Peyer's patch (tissue), 4 donors: ENCODE measurements at regions not wholly inside any gene's neighbourhood (a gene's known extent, or its start where the extent isn't known, plus 50 kb on each side); places are given as distances from the start of the nearest gene placed in this dataset.

Source experiments
- POLR2A ChIP-seq, 2 donors: fragments of 450-650 bp; IDR thresholded peaks; one replicate each; pipeline ENCODE4 v1.5.1; 2017; ENCODE audit warnings: antibody characterized with exemption in 2 of 2, mild to moderate bottlenecking in 2 of 2, moderate library complexity in 2 of 2
- TF ChIP-seq, protein P1 (sequence below), 6 experiments: fragments of 450-650 bp in 4 of 6; fragments of 200-600 bp in 2 of 6; sonication (generic) in 1 of 6; IDR thresholded peaks; one replicate each; pipeline ENCODE4 v1.5.1; 2017 to 2019; ENCODE audit warnings: antibody characterized with exemption in 6 of 6, mild to moderate bottlenecking in 3 of 6, moderate library complexity in 1 of 6

DNA sequence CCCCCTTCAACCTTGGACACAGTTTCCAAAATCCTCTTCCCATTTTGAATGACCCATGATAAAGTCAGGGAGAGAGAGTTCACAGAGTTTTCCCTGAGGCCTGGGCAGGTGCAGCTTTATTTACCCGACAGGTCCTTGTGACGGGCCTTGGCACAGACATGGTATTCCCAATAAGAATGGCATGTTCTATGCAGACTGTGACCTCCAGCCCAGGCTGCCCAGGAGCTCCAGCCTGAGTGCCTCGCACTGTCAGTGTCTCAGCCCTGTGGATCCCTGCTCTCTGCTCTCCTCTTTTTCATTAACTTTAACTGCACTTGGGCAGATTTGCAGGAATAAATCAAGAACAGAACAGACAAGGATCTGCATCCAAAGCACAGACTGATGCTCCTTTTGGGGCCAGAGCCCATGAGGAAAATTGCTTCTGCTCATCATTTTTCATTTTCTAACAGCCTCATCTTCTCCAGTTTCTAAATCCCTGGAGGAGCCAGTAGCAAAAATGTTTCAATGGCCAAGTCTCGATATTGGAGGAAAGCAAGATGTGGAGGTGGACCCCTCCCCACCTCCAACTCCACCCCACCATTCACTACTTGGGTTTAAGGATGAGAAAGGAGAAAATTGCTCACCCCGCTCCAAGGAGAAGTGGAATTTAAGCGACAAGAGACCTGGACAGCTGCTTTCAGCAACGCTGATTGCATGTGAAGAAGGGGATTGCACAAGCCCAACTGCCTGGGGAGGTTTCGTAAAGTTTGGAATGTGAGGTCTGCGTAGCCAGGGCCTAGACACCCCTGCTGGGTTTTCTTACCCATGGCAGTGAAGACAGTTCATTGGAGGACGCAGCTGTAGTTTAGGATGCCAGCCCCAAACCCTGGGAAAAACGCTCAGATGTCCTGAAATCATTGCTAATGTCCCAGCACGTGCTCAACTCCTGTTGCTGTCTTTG lies 225.9 kb downstream of the WDR11 start:
- TF ChIP-seq, protein P1, sequence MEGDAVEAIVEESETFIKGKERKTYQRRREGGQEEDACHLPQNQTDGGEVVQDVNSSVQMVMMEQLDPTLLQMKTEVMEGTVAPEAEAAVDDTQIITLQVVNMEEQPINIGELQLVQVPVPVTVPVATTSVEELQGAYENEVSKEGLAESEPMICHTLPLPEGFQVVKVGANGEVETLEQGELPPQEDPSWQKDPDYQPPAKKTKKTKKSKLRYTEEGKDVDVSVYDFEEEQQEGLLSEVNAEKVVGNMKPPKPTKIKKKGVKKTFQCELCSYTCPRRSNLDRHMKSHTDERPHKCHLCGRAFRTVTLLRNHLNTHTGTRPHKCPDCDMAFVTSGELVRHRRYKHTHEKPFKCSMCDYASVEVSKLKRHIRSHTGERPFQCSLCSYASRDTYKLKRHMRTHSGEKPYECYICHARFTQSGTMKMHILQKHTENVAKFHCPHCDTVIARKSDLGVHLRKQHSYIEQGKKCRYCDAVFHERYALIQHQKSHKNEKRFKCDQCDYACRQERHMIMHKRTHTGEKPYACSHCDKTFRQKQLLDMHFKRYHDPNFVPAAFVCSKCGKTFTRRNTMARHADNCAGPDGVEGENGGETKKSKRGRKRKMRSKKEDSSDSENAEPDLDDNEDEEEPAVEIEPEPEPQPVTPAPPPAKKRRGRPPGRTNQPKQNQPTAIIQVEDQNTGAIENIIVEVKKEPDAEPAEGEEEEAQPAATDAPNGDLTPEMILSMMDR (IDR thresholded peaks at IDR 0.05) = no peak
- TF ChIP-seq POLR2A (IDR thresholded peaks at IDR 0.05) = no peak
